SK-N-SH (cell line): ENCODE measurements at regions not wholly inside any gene's neighbourhood (a gene's known extent, or its start where the extent isn't known, plus 50 kb on each side); places are given as distances from the start of the nearest gene placed in this dataset.

Experiments
- CTCF ChIA-PET: fragments of 300-600, 350-600 bp; formaldehyde crosslinking; extraction: SDS; loops from one replicate; lab custom pipeline; 2021; lab: Yijun Ruan, JAX
- POLR2A ChIA-PET: fragments of 350-600 bp; sonication (Branson Sonifier 250); formaldehyde crosslinking; extraction: SDS; loops from one replicate; lab custom pipeline; 2020; ENCODE audit warnings: antibody characterized with exemption, inconsistent platforms; lab: Yijun Ruan, JAX
- DNase-seq: peaks from one replicate; pipeline ENCODE4 v3.0.0; 2012
- H2AFZ ChIP-seq: fragments of 200-600 bp; sonication (generic); 2 replicates; pipeline ENCODE4 v1.8.1; 2016; ENCODE audit warnings: antibody characterized with exemption, mild to moderate bottlenecking, low read depth
- H3F3A ChIP-seq: fragments of 200-600 bp; sonication (generic); replicated peaks from 2 replicates; pipeline ENCODE3; 2016; ENCODE audit warnings: antibody characterized with exemption, mild to moderate bottlenecking; ENCODE audit not compliant: insufficient read depth
- H3K27ac ChIP-seq, 2 experiments: fragments of 200-500 bp in 1 of 2; fragments of 200-600 bp in 1 of 2; sonication (Bioruptor generic) in 1 of 2; sonication (generic), shearing (Covaris generic) in 1 of 2; 2 replicates each; pipeline versions ENCODE4 v1.5.1 to v1.6.1; 2014 to 2016; ENCODE audit warnings: low read depth in 2 of 2, inconsistent platforms in 1 of 2, low read length in 1 of 2, mild to moderate bottlenecking in 1 of 2, mixed read lengths in 1 of 2
- H3K27me3 ChIP-seq: fragments of 200-600 bp; sonication (generic), shearing (Covaris generic); 2 replicates; pipeline ENCODE4 v1.6.1; 2016; ENCODE audit warnings: mixed run types; ENCODE audit not compliant: insufficient read depth
- H3K36me3 ChIP-seq, 2 experiments: fragments of 200-500 bp in 1 of 2; fragments of 200-600 bp in 1 of 2; sonication (Bioruptor generic) in 1 of 2; sonication (generic) in 1 of 2; replicated peaks in 1 of 2; 2 replicates each; pipeline versions ENCODE3 to v1.5.1; 2014 to 2016; ENCODE audit warnings: low read length in 1 of 2, mild to moderate bottlenecking in 1 of 2; ENCODE audit not compliant: insufficient read depth in 2 of 2, control insufficient read depth in 1 of 2
- H3K4me1 ChIP-seq, 2 experiments: fragments of 200-500 bp in 1 of 2; fragments of 200-600 bp in 1 of 2; sonication (Bioruptor generic) in 1 of 2; sonication (generic), shearing (Covaris generic) in 1 of 2; 2 replicates each; pipeline versions ENCODE4 v1.5.1 to v1.6.1; 2014 to 2016; ENCODE audit warnings: low read depth in 1 of 2, low read length in 1 of 2, mixed run types in 1 of 2; ENCODE audit not compliant: insufficient read depth in 2 of 2, control insufficient read depth in 1 of 2
- H3K4me2 ChIP-seq: fragments of 200-600 bp; sonication (generic), shearing (Covaris generic); 2 replicates; pipeline ENCODE4 v1.6.1; 2017; ENCODE audit warnings: mixed run types
- H3K4me3 ChIP-seq, 2 experiments: fragments of 200-500 bp in 1 of 2; fragments of 200-600 bp in 1 of 2; sonication (Bioruptor generic) in 1 of 2; sonication (generic), shearing (Covaris generic) in 1 of 2; 2 replicates each; pipeline versions ENCODE4 v1.5.1 to v1.8.1; 2014 to 2016; ENCODE audit warnings: low read depth in 2 of 2, inconsistent platforms in 1 of 2, low read length in 1 of 2, mild to moderate bottlenecking in 1 of 2, mixed read lengths in 1 of 2, moderate library complexity in 1 of 2
- H3K79me2 ChIP-seq: fragments of 200-600 bp; sonication (generic); 2 replicates; pipeline ENCODE4 v1.8.1; 2017; ENCODE audit warnings: mild to moderate bottlenecking; ENCODE audit not compliant: insufficient read depth
- H3K9ac ChIP-seq: fragments of 200-600 bp; sonication (generic); 2 replicates; pipeline ENCODE4 v1.6.1; 2017; ENCODE audit warnings: mixed run types
- H3K9me2 ChIP-seq: fragments of 200-600 bp; sonication (generic); 2 replicates; pipeline ENCODE4 v1.6.1; 2017; ENCODE audit warnings: mixed run types
- H3K9me3 ChIP-seq: fragments of 200-600 bp; sonication (generic); 2 replicates; pipeline ENCODE4 v1.6.1; 2017; ENCODE audit warnings: mixed run types, mild to moderate bottlenecking, moderate library complexity
- H4K20me1 ChIP-seq: fragments of 200-600 bp; sonication (generic); 2 replicates; pipeline ENCODE4 v1.6.1; 2017; ENCODE audit warnings: mild to moderate bottlenecking, mixed run types; ENCODE audit not compliant: insufficient read depth
- CHD2 ChIP-seq: fragments of 150-350 bp; IDR thresholded peaks from 2 replicates; pipeline ENCODE4 v1.6.1; 2018; ENCODE audit warnings: low read length; ENCODE audit not compliant: partially characterized antibody
- EP300 ChIP-seq, 2 experiments: IDR thresholded peaks; 2 replicates each; pipeline versions ENCODE4 v1.4.0 to v1.6.1; 2012; ENCODE audit warnings: borderline replicate concordance in 1 of 2, low read depth in 1 of 2, low read length in 1 of 2
- FOXJ3 ChIP-seq: sonication (generic); formaldehyde crosslinking; IDR thresholded peaks from 2 replicates; pipeline ENCODE4 v1.5.1; 2020; ENCODE audit warnings: mild to moderate bottlenecking, missing genetic modification reagents
- GABPA ChIP-seq: IDR thresholded peaks from 2 replicates; pipeline ENCODE4 v1.4.0; 2012; ENCODE audit warnings: low read depth, mild to moderate bottlenecking
- GATA2 ChIP-seq: sonication (generic); formaldehyde crosslinking; IDR thresholded peaks from 2 replicates; pipeline ENCODE4 v1.5.0; 2020; ENCODE audit warnings: mild to moderate bottlenecking, missing genetic modification reagents
- JUND ChIP-seq: IDR thresholded peaks from 2 replicates; pipeline ENCODE4 v1.4.0; 2012
- NFIC ChIP-seq: IDR thresholded peaks from 2 replicates; pipeline ENCODE4 v1.4.0; 2012; ENCODE audit warnings: borderline replicate concordance
- NRF1 ChIP-seq: IDR thresholded peaks from 2 replicates; pipeline ENCODE4 v1.6.1; 2012; ENCODE audit warnings: low read depth, mild to moderate bottlenecking, low read length
- RCOR1 ChIP-seq: fragments of 150-350 bp; IDR thresholded peaks from 2 replicates; pipeline ENCODE4 v1.6.1; 2017; ENCODE audit warnings: antibody characterized with exemption, low read length
- REST ChIP-seq: IDR thresholded peaks from 2 replicates; pipeline ENCODE4 v1.6.1; 2012; ENCODE audit warnings: mild to moderate bottlenecking, low read depth, low read length, moderate library complexity
- RFX5 ChIP-seq: IDR thresholded peaks from 2 replicates; pipeline ENCODE4 v1.6.1; 2012; ENCODE audit warnings: mild to moderate bottlenecking, improper control_type of control experiment, low read length
- RXRA ChIP-seq: IDR thresholded peaks from 2 replicates; pipeline ENCODE4 v1.4.0; 2012; ENCODE audit warnings: low read depth, mild to moderate bottlenecking, borderline replicate concordance
- SIN3A ChIP-seq: IDR thresholded peaks from 2 replicates; pipeline ENCODE4 v1.6.1; 2012; ENCODE audit warnings: low read depth, mild to moderate bottlenecking, low read length, moderate library complexity, borderline replicate concordance
- SMC3 ChIP-seq: IDR thresholded peaks from 2 replicates; pipeline ENCODE4 v1.6.1; 2012; ENCODE audit warnings: low read depth, low read length, improper control_type of control experiment
- TAF1 ChIP-seq: IDR thresholded peaks from 2 replicates; pipeline ENCODE4 v1.6.1; 2012; ENCODE audit warnings: low read depth, mild to moderate bottlenecking, low read length, moderate library complexity, borderline replicate concordance
- TCF12 ChIP-seq: IDR thresholded peaks from 2 replicates; pipeline ENCODE4 v1.4.0; 2012
- YY1 ChIP-seq: IDR thresholded peaks from 2 replicates; pipeline ENCODE4 v1.4.0; 2012; ENCODE audit warnings: low read depth, mild to moderate bottlenecking
- WGBS: methylation state at CpG from one replicate; pipeline ENCODE4 v1.1.6; 2017; ENCODE audit warnings: low lambda C conversion rate; 5-methylcytosine and 5-hydroxymethylcytosine counted together

- H3F3A ChIP-seq, result no peaks in the 10 kb centered on the region
- peaks cover 26% of the 10 kb centered on the region; the same call in 1 of the 2 replicates for H3K27me3 ChIP-seq
- H3K79me2 ChIP-seq, result no peaks in the 10 kb centered on the region
- no peaks in the 10 kb centered on the region for H3K9me2 ChIP-seq
- no peaks in the 10 kb centered on the region; a peak in 1 of 4 replicates for H3K4me1 ChIP-seq
- TF ChIP-seq TAF1 (no peak), JUND (no peak), CHD2 (no peak), RXRA (no peak), RFX5 (no peak), EP300 (IDR thresholded peaks at IDR 0.05; ENCODE audit: borderline replicate concordance in 1 of 2, low read depth in 1 of 2, low read length in 1 of 2) (no peak), TCF12 (no peak), GATA2 (CRISPR knock-in tag) (no peak), YY1 (no peak), SMC3 (no peak), GABPA (no peak), REST (no peak), SIN3A (no peak), NFIC (no peak), NRF1 (no peak), RCOR1 (no peak), FOXJ3 (no peak)
- H3K4me2 ChIP-seq, result no peak overlapping the region
- ChIA-PET POLR2A (no interaction called here), CTCF (no interaction called here)
- no peak overlapping the region for H3K4me3 ChIP-seq
- no peak overlapping the region for H3K9ac ChIP-seq
- no peaks in the 10 kb centered on the region; the same call in 1 of the 2 replicates for H3K9me3 ChIP-seq
- 42% methylated on average over 1 of the region's 1 CpG for WGBS
- no peak for DNase-seq
- H4K20me1 ChIP-seq, result no peaks in the 10 kb centered on the region
- H3K36me3 ChIP-seq, result no peaks in the 10 kb centered on the region
- H3K27ac ChIP-seq, result no peak overlapping the region
- H2AFZ ChIP-seq, result no peak overlapping the region
Observed at GRCh38 chr9:73042155-73042554, 89.3 kb upstream of the ALDH1A1 start.
